H9 (cell line): ENCODE measurements at regions not wholly inside any gene's neighbourhood (a gene's known extent, or its start where the extent isn't known, plus 50 kb on each side); places are given as distances from the start of the nearest gene placed in this dataset.

ENCODE experiments used
- DNase-seq: peaks from one replicate; pipeline ENCODE4 v3.0.0-alpha.2; 2017
- H2AFZ ChIP-seq: one replicate; pipeline ENCODE4 v1.6.1; 2013; ENCODE audit warnings: mild to moderate bottlenecking, low read length, control low read depth, moderate library complexity
- H2AK5ac ChIP-seq: 2 replicates; pipeline ENCODE4 v1.6.1; 2013; ENCODE audit warnings: low read length, control low read depth, mixed read lengths; ENCODE audit not compliant: insufficient read length
- H2BK120ac ChIP-seq: one replicate; pipeline ENCODE4 v1.6.1; 2013; ENCODE audit warnings: low read depth, mild to moderate bottlenecking, low read length, control low read depth, inconsistent platforms; ENCODE audit not compliant: poor library complexity, severe bottlenecking
- H2BK12ac ChIP-seq: 2 replicates; pipeline ENCODE4 v1.6.1; 2013; ENCODE audit warnings: low read length, control low read depth, mixed read lengths, low read depth; ENCODE audit not compliant: insufficient read length
- H2BK15ac ChIP-seq: 2 replicates; pipeline ENCODE4 v1.6.1; 2013; ENCODE audit warnings: low read depth, low read length, control low read depth
- H2BK20ac ChIP-seq: one replicate; pipeline ENCODE4 v1.6.1; 2013; ENCODE audit warnings: low read depth, mild to moderate bottlenecking, low read length, control low read depth, inconsistent platforms; ENCODE audit not compliant: poor library complexity, severe bottlenecking
- H2BK5ac ChIP-seq: 2 replicates; pipeline ENCODE4 v1.6.1; 2013; ENCODE audit warnings: low read length, control low read depth, mixed read lengths; ENCODE audit not compliant: insufficient read length
- H3K14ac ChIP-seq: 2 replicates; pipeline ENCODE4 v1.6.1; 2013; ENCODE audit warnings: low read length, control low read depth; ENCODE audit not compliant: insufficient read depth
- H3K18ac ChIP-seq: 2 replicates; pipeline ENCODE4 v1.6.1; 2013; ENCODE audit warnings: low read depth, mild to moderate bottlenecking, mixed read lengths, low read length, control low read depth; ENCODE audit not compliant: insufficient read length
- H3K23ac ChIP-seq: 2 replicates; pipeline ENCODE4 v1.6.1; 2013; ENCODE audit warnings: low read length, control low read depth, mixed read lengths, low read depth; ENCODE audit not compliant: insufficient read length
- H3K23me2 ChIP-seq: 2 replicates; pipeline ENCODE4 v1.6.1; 2013; ENCODE audit warnings: low read depth, mild to moderate bottlenecking, mixed read lengths, low read length, control low read depth; ENCODE audit not compliant: insufficient read length, poor library complexity, severe bottlenecking
- H3K27ac ChIP-seq: 2 replicates; pipeline ENCODE4 v1.5.1; 2013; ENCODE audit warnings: low read length, control low read depth, mixed read lengths, low read depth; ENCODE audit not compliant: insufficient read length
- H3K27me3 ChIP-seq: 2 replicates; pipeline ENCODE4 v1.6.1; 2013; ENCODE audit warnings: low read length, control low read depth, inconsistent platforms; ENCODE audit not compliant: insufficient read depth
- H3K4ac ChIP-seq: 2 replicates; pipeline ENCODE4 v1.6.1; 2013; ENCODE audit warnings: low read depth, mild to moderate bottlenecking, control low read depth, inconsistent platforms, low read length, moderate library complexity
- H3K4me1 ChIP-seq: 2 replicates; pipeline ENCODE4 v1.6.1; 2013; ENCODE audit warnings: low read length, control low read depth, inconsistent platforms; ENCODE audit not compliant: insufficient read depth
- H3K4me2 ChIP-seq: 2 replicates; pipeline ENCODE4 v1.6.1; 2013; ENCODE audit warnings: low read length, control low read depth, mixed read lengths; ENCODE audit not compliant: insufficient read length, insufficient read depth
- H3K56ac ChIP-seq: 2 replicates; pipeline ENCODE4 v1.6.1; 2013; ENCODE audit warnings: low read depth, mild to moderate bottlenecking, mixed read lengths, low read length, control low read depth; ENCODE audit not compliant: insufficient read length
- H3K79me1 ChIP-seq: 2 replicates; pipeline ENCODE4 v1.6.1; 2013; ENCODE audit warnings: low read depth, mild to moderate bottlenecking, moderate library complexity, low read length, control low read depth, inconsistent platforms; ENCODE audit not compliant: insufficient read depth, poor library complexity, severe bottlenecking
- H3K79me2 ChIP-seq: 2 replicates; pipeline ENCODE4 v1.6.1; 2013; ENCODE audit warnings: low read length, control low read depth, inconsistent platforms; ENCODE audit not compliant: insufficient read depth
- H3K9ac ChIP-seq: 2 replicates; pipeline ENCODE4 v1.6.1; 2013; ENCODE audit warnings: low read length, control low read depth, mixed read lengths; ENCODE audit not compliant: insufficient read length; ENCODE audit errors: extremely low read depth
- H3K9me3 ChIP-seq: one replicate; pipeline ENCODE4 v1.6.1; 2013; ENCODE audit warnings: low read depth, low read length, inconsistent platforms; ENCODE audit not compliant: control insufficient read depth
- H3T11ph ChIP-seq: one replicate; pipeline ENCODE4 v1.6.1; 2013; ENCODE audit warnings: mild to moderate bottlenecking, low read length, control low read depth, inconsistent platforms
- H4K20me1 ChIP-seq: one replicate; pipeline ENCODE4 v1.6.1; 2013; ENCODE audit not compliant: control insufficient read depth, insufficient read length, insufficient read depth
- H4K5ac ChIP-seq: 2 replicates; pipeline ENCODE4 v1.6.1; 2013; ENCODE audit warnings: low read depth, mild to moderate bottlenecking, mixed read lengths, low read length, control low read depth; ENCODE audit not compliant: insufficient read length
- H4K8ac ChIP-seq: replicated peaks from 2 replicates; pipeline ENCODE4 v1.6.1; 2013; ENCODE audit warnings: low read length, control low read depth, mixed read lengths, low read depth; ENCODE audit not compliant: insufficient read length
- H4K91ac ChIP-seq: 2 replicates; pipeline ENCODE4 v1.6.1; 2013; ENCODE audit warnings: low read depth, mild to moderate bottlenecking, moderate library complexity, mixed read lengths, low read length, control low read depth; ENCODE audit not compliant: insufficient read length
- H3K27ac Mint-ChIP-seq, 3 experiments: 2 replicates in 2 of 3; 3 replicates in 1 of 3; pipeline ENCODE4 v1.8.0; 2020 to 2021; ENCODE audit warnings: mixed read lengths in 3 of 3, mild to moderate bottlenecking in 1 of 3, moderate library complexity in 1 of 3
- H3K27me3 Mint-ChIP-seq: 2 replicates; pipeline ENCODE4 v1.8.0; 2021; ENCODE audit warnings: low read depth, mild to moderate bottlenecking, moderate library complexity, mixed read lengths
- H3K36me3 Mint-ChIP-seq, 3 experiments: 2 replicates in 2 of 3; 3 replicates in 1 of 3; pipeline ENCODE4 v1.8.0; 2020 to 2021; ENCODE audit warnings: low read depth in 3 of 3, mixed read lengths in 3 of 3; ENCODE audit not compliant: insufficient read depth in 1 of 3
- H3K4me1 Mint-ChIP-seq, 2 experiments: 2 replicates each; pipeline ENCODE4 v1.8.0; 2020; ENCODE audit warnings: mixed read lengths in 2 of 2
- H3K4me3 Mint-ChIP-seq, 2 experiments: 2 replicates in 1 of 2; 3 replicates in 1 of 2; pipeline ENCODE4 v1.8.0; 2020 to 2021; ENCODE audit warnings: mild to moderate bottlenecking in 2 of 2, mixed read lengths in 2 of 2, moderate library complexity in 1 of 2
- H3K9me3 Mint-ChIP-seq, 2 experiments: 2 replicates in 1 of 2; 3 replicates in 1 of 2; pipeline ENCODE4 v1.8.0; 2020; ENCODE audit warnings: mild to moderate bottlenecking in 2 of 2, mixed read lengths in 2 of 2, moderate library complexity in 1 of 2
- CTCF ChIP-seq: fragments of 200-600 bp; sonication (generic); conservative IDR thresholded peaks from 3 replicates; pipeline ENCODE4 v1.8.0; 2021; ENCODE audit warnings: antibody characterized with exemption, mild to moderate bottlenecking
- WGBS: extraction: QIAGEN DNeasy Blood & Tissue Kit; methylation state at CpG from one replicate; pipeline ENCODE4 v1.1.7; 2013; ENCODE audit warnings: missing lambda C conversion rate, low lambda C conversion rate, mixed read lengths; ENCODE audit not compliant: insufficient read length; ENCODE audit errors: extremely low coverage; 5-methylcytosine and 5-hydroxymethylcytosine counted together

- Histone ChIP-seq H2AK5ac (no peak overlapping the region), H3K56ac (no peak overlapping the region), H3K23ac (no peak overlapping the region), H4K20me1 (no peaks in the 10 kb centered on the region), H2AFZ (no peak overlapping the region), H3K9ac (no peak overlapping the region), H3K4me1 (no peaks in the 10 kb centered on the region), H4K91ac (no peak overlapping the region), H2BK20ac (no peak overlapping the region), H3K27ac (no peak overlapping the region), H4K8ac (no peak overlapping the region), H3K27me3 (no peaks in the 10 kb centered on the region), H3K14ac (no peak overlapping the region), H3K79me2 (no peaks in the 10 kb centered on the region), H3K9me3 (no peaks in the 10 kb centered on the region), H2BK120ac (no peak overlapping the region), H3K79me1 (no peaks in the 10 kb centered on the region), H3K18ac (no peak overlapping the region), H3T11ph (no peak overlapping the region), H4K5ac (no peak overlapping the region), H2BK5ac (no peak overlapping the region), H3K4me2 (no peak overlapping the region), H2BK12ac (no peak overlapping the region), H2BK15ac (no peak overlapping the region), H3K23me2 (no peaks in the 10 kb centered on the region), H3K4ac (no peak overlapping the region)
- TF ChIP-seq CTCF = no peak
- Mint-ChIP-seq H3K9me3 (no peaks in the 10 kb centered on the region), H3K4me1 (no peaks in the 10 kb centered on the region), H3K36me3 (no peaks in the 10 kb centered on the region), H3K27me3 (no peaks in the 10 kb centered on the region), H3K27ac (0 out of 7 replicates have a peak overlapping the region, but pooled peaks of 1 of the 3 experiments have one; percentile 48), H3K4me3 (no peak overlapping the region)
- WGBS = no CpG with 5 or more reads among the region's 1 CpG
- no peak for DNase-seq
Observed at GRCh38 chr4:180377741-180378140, 1865.5 kb upstream of the TENM3 start.
